ENCODE measurements at regions not wholly inside any gene's neighbourhood (a gene's known extent, or its start where the extent isn't known, plus 50 kb on each side); places are given as distances from the start of the nearest gene placed in this dataset.

- H3K9ac ChIP-seq (ENCODE audit: low read length), result no peak overlapping the region
- no peaks in the 10 kb centered on the region for H3K9me3 ChIP-seq (ENCODE audit: low read length)
These were observed 169.4 kb upstream of the ADO start for GRCh38 chr10:62635127-62635526.

GRCh38 chr10:62636825-62637248 is 167.7 kb upstream of the ADO start:
- H3K9ac ChIP-seq (ENCODE audit: low read length), result peak overlapping the region; percentile 41

More at GRCh38 chr10:62635127-62635526, 169.4 kb upstream of the ADO start:
- H2AFZ ChIP-seq (ENCODE audit: low read length), result no peak overlapping the region
- H3K4me1 ChIP-seq (ENCODE audit: insufficient read depth, low read length, severe bottlenecking), result peaks cover 49% of the 10 kb centered on the region
- no peaks in the 10 kb centered on the region for H3K79me2 ChIP-seq (ENCODE audit: insufficient read depth, low read length)
- no peak overlapping the region for H3K27ac ChIP-seq (ENCODE audit: low read depth, low read length, poor library complexity, severe bottlenecking)
- no peak overlapping the region for H3K4me3 ChIP-seq (ENCODE audit: low read depth, low read length, poor library complexity, severe bottlenecking)
- H3K27me3 ChIP-seq (ENCODE audit: insufficient read depth, low read length), result no peaks in the 10 kb centered on the region
- no peaks in the 10 kb centered on the region for H3K9me2 ChIP-seq (ENCODE audit: low read depth, low read length)
- H4K20me1 ChIP-seq (ENCODE audit: insufficient read depth, low read length), result no peaks in the 10 kb centered on the region
- H3K36me3 ChIP-seq (ENCODE audit: insufficient read depth, low read length), result no peaks in the 10 kb centered on the region
- H3F3A ChIP-seq (ENCODE audit: insufficient read depth, low read length), result 0 out of 2 replicates have a peak, but pooled peaks cover 6% of the 10 kb centered on the region
- no peak overlapping the region for H3K4me2 ChIP-seq (ENCODE audit: low read length)
- TF ChIP-seq EZH2 (IDR thresholded peaks at IDR 0.05; ENCODE audit: borderline replicate concordance, low read length), result no peak
- TF ChIP-seq CTCF (IDR thresholded peaks at IDR 0.05; ENCODE audit: low read length), result no peak

GRCh38 chr10:62637249-62638061 is 167.1 kb upstream of the ADO start:
- peak overlapping the region; percentile 58 for H3K27ac ChIP-seq (ENCODE audit: low read depth, low read length, poor library complexity, severe bottlenecking)
- no peaks in the 10 kb centered on the region for H3K9me3 ChIP-seq (ENCODE audit: low read length)
- H3K9me2 ChIP-seq (ENCODE audit: low read depth, low read length), result no peaks in the 10 kb centered on the region
- peak overlapping the region; percentile 30; the same call in 1 of the 2 replicates for H2AFZ ChIP-seq (ENCODE audit: low read length)
- no peaks in the 10 kb centered on the region for H3K36me3 ChIP-seq (ENCODE audit: insufficient read depth, low read length)
- no peaks in the 10 kb centered on the region for H3F3A ChIP-seq (ENCODE audit: insufficient read depth, low read length)
- no peaks in the 10 kb centered on the region for H4K20me1 ChIP-seq (ENCODE audit: insufficient read depth, low read length)
- TF ChIP-seq EZH2 (IDR thresholded peaks at IDR 0.05; ENCODE audit: borderline replicate concordance, low read length) (no peak), CTCF (IDR thresholded peaks at IDR 0.05; ENCODE audit: low read length) (no peak)
- H3K4me2 ChIP-seq (ENCODE audit: low read length), result peak overlapping the region; percentile 67
- peak overlapping the region; percentile 41 for H3K9ac ChIP-seq (ENCODE audit: low read length)
- H3K79me2 ChIP-seq (ENCODE audit: insufficient read depth, low read length), result no peaks in the 10 kb centered on the region
- H3K4me1 ChIP-seq (ENCODE audit: insufficient read depth, low read length, severe bottlenecking), result peaks cover 36% of the 10 kb centered on the region
- peak overlapping the region; percentile 27 for H3K4me3 ChIP-seq (ENCODE audit: low read depth, low read length, poor library complexity, severe bottlenecking)
- H3K27me3 ChIP-seq (ENCODE audit: insufficient read depth, low read length), result no peaks in the 10 kb centered on the region

More at GRCh38 chr10:62636825-62637248, 167.7 kb upstream of the ADO start:
- Histone ChIP-seq H3K4me3 (ENCODE audit: low read depth, low read length, poor library complexity, severe bottlenecking) (peak overlapping the region; percentile 27), H3K9me3 (ENCODE audit: low read length) (no peaks in the 10 kb centered on the region), H3K27ac (ENCODE audit: low read depth, low read length, poor library complexity, severe bottlenecking) (peak overlapping the region; percentile 58), H3K36me3 (ENCODE audit: insufficient read depth, low read length) (no peaks in the 10 kb centered on the region), H3K4me1 (ENCODE audit: insufficient read depth, low read length, severe bottlenecking) (peaks cover 40% of the 10 kb centered on the region), H3K79me2 (ENCODE audit: insufficient read depth, low read length) (no peaks in the 10 kb centered on the region), H4K20me1 (ENCODE audit: insufficient read depth, low read length) (no peaks in the 10 kb centered on the region), H2AFZ (ENCODE audit: low read length) (no peak overlapping the region), H3K9me2 (ENCODE audit: low read depth, low read length) (no peaks in the 10 kb centered on the region), H3K27me3 (ENCODE audit: insufficient read depth, low read length) (no peaks in the 10 kb centered on the region), H3K4me2 (ENCODE audit: low read length) (peak overlapping the region; percentile 67), H3F3A (ENCODE audit: insufficient read depth, low read length) (no peaks in the 10 kb centered on the region)
- TF ChIP-seq EZH2 (IDR thresholded peaks at IDR 0.05; ENCODE audit: borderline replicate concordance, low read length) (no peak), CTCF (IDR thresholded peaks at IDR 0.05; ENCODE audit: low read length) (peak; percentile 50)

All from OCI-LY1 (cell line).